C4-2B (cell line): ENCODE measurements at regions not wholly inside any gene's neighbourhood (a gene's known extent, or its start where the extent isn't known, plus 50 kb on each side); places are given as distances from the start of the nearest gene placed in this dataset.

Source experiments
- CTCF ChIP-seq: fragments of 450-650 bp; conservative IDR thresholded peaks from 2 replicates; pipeline ENCODE4 v1.5.1; 2017; ENCODE audit warnings: mild to moderate bottlenecking
- ZFX ChIP-seq: fragments of 450-650 bp; IDR thresholded peaks from 2 replicates; pipeline ENCODE4 v1.6.1; 2017

DNA sequence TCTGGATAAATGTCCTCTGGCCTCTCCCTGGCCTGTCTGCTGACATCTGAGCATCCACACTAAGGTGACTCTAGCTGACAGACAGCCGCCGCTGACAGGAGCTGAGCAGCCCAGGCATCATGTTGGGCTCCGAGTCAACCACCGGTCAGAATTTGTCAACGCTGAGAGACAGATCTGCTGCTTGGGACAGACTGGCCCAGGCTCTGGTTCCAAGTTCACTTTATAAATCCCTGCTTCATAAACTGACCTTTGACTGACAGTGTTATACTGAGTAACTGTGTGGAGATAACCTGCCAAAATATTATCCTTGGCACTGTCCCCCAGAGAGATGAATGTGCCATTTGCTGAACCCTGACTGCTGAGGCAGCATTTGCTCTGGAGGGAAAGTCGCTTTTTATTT is 616.7 kb downstream of the NPHP4 start:
- TF ChIP-seq CTCF (no peak), ZFX (no peak)
